GM18502 (cell line): ENCODE measurements at regions not wholly inside any gene's neighbourhood (a gene's known extent, or its start where the extent isn't known, plus 50 kb on each side); places are given as distances from the start of the nearest gene placed in this dataset.

Experiments
- ATAC-seq: cut with Tn5 transposase; IDR thresholded peaks from one replicate; pipeline ENCODE4 v1.9.1; 2021; ENCODE audit warnings: mild to moderate bottlenecking; ENCODE audit not compliant: unreplicated experiment, poor library complexity

DNA sequence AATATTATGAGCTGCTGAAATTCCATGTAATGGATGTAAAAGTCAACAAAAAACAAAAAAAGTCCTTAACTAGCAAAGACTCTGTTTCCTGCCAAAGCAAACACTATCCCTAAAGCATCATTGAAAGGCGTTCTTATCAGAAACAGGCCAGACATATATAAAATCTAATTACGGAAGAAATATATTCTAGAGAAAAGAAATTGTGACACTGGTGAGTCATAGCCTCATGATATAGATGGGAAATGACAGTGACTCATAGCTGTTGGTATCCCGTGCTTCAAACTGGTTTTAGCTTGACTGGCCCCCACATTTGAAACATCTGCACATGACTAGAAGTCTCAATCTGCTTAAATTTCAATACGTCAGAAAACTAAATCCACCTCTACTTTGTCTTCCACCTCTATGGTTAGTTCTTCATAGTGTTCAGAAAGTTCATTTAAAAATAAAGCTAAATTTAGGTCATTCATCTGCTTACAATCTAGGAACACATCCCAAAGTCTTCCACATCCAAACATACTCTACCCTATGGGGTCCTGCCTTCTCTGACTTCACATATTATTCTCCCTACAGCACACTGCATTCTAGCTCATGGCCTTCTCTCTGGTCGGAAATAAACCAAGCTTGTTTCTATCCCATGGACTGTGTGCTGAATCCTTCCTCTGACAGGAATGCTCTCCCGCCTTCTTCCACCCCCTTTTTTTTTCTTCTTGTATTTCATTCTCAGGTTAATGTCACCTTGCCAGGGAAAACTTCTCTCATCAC lies 456.3 kb upstream of the ARRDC4 start:
- no peak for ATAC-seq

DNA sequence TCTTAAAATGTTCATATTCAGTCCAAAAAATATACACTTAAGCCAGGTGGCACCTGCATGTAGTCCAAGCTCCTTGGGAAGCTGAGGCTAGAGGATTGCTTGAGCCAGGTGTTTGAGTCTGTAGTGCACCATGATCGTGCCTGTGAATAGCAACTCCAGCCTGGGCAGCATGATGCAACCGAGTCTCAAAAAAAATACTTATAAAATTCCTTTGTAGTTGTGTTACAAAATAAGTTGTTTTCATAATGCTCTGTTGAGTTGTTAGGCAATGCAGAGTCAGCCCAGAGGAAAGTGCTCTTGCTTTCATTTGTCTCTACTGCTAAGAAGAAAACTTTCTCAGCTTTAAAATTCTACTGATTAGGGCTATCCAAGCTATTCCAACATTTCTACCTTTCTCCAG lies 442.8 kb upstream of the ARRDC4 start:
- ATAC-seq, result no peak

GRCh38 chr15:97520689-97521088 lies 439.8 kb upstream of the ARRDC4 start:
- no peak for ATAC-seq

- ATAC-seq, result no peak
Observed at GRCh38 chr15:97521381-97522285, 438.9 kb upstream of the ARRDC4 start.

DNA sequence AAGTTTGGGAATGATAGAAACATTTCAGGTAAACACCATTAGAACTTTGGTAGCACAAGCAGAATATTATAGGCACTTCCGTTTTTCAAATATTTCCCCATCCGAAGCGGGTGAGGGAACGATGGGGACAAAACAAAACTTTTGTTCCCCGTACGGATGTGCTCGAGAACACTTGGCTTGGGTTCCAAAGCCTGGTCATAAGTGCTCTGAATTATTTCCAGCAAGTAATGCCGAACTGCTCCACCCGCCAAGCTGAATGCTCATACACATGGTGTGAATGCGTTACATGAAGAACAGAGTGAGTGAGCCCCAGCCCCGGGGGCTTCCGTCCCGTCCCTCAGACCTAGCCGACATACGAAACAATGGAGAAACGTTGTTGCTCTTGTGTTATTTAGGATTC lies 438.2 kb upstream of the ARRDC4 start:
- ATAC-seq, result no peak

DNA sequence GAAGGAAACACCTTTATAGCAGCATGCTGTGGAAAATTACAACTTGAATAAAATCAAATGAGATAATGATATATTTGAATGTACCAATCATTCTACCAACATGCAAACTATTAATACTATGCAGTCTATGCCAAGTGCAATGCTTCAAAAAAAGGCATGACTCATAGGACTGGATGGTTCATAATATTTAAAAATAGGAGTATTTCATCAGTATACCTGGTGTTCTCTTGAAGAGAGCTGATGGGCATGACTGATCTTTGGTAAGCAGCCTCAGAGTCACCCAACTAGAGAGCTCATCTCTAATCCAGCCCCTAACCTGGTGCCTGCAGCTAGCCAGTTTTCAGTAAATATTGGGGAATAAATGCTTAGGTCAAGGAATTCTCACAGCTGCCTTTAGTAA lies 434.7 kb upstream of the ARRDC4 start:
- no peak for ATAC-seq

- no peak for ATAC-seq
Observed at GRCh38 chr15:97528238-97528637, 432.3 kb upstream of the ARRDC4 start.

- ATAC-seq, result no peak
Observed at GRCh38 chr15:97545799-97546198, 414.7 kb upstream of the ARRDC4 start.

DNA sequence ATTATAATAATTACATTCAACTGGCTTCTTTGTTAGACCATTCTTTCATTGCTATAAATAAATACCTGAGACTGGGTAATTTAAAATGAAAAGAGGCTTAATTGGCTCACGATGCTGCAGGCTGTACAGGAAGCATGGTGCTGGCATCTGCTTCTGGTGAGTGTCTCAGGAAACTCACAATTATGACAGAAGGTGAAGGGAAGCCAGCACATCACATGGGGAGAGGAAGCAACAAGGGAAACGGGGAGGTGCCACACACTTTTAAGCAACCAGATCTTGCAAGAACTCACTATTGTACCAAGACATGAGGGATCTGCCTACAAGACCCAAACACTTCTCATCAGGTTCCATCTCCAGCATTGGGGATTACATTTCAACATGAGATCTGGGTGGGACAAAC lies 413.1 kb upstream of the ARRDC4 start:
- no peak for ATAC-seq

DNA sequence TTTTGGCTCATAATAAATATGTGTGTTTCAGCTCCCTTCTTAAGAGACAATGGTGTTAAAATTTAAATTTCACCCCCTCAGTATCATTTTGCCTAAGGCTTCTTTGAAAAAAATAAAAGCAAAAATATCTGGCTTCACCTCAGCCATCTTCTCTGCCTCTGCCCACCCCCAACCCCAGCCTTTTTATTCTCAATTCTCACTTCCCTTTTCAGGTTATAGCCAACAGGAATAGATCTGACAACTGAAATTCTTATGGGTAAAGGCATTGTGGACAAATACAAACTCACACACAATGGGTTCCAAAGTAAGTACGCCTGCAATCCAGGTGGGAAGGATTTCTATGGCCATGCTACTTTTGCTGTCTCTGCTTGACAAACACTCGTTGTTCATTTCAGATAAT lies 399.0 kb upstream of the ARRDC4 start:
- ATAC-seq, result no peak

- ATAC-seq, result no peak
Observed at GRCh38 chr15:97563516-97563915, 397.0 kb upstream of the ARRDC4 start.

- no peak for ATAC-seq
Observed at GRCh38 chr15:97566961-97567360, 393.5 kb upstream of the ARRDC4 start.

DNA sequence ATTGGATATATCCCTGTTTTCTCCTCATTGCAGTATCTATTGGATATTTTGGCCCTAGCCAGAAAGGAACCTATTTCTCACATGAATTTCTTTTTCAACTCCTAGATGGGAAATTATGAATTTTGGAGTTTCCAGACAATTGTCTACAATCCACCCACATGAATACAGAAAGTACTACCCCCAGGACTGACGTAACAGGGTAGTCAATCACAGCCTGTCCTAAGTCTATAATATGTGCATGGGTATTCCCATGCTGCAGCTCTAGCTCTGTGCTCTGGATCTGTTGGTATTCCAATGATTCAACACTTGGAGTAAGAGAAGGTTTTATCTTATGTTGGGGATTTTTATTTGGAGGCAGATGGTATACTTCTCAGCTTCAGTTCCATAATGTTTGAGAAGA lies 393.1 kb upstream of the ARRDC4 start:
- ATAC-seq, result no peak

DNA sequence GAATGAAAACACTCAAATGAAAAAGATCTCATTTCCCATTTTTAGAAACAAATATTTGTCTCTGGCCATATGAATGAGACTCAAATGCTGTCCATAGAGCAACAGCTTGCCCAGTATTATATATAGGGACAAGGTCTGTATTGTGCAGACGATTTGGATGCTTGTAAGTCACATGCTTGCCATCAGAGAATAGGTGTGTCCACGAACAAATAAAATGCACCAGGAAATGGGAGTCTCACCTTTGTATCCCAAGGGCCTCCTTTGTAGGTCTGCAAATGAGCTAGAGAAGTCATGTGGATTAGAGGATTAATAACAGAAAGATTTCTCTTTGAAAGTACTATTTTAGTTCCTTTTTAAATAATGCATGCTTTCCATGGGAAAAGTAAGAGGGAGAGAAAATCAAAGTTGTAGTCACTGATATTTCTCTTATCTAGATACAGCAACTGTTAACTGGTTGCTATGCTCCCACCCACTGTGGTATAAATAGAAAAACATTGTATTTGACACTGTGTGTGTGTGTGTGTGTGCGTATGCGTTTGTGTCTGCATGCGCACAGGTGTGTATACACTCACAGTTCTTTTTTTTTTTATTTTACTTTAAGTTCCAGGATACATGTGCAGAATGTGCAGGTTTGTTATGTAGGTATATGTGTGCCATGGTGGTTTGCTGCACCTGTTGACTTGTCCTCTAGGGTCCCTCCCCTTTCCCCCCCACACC lies 383.4 kb upstream of the ARRDC4 start:
- ATAC-seq, result no peak

DNA sequence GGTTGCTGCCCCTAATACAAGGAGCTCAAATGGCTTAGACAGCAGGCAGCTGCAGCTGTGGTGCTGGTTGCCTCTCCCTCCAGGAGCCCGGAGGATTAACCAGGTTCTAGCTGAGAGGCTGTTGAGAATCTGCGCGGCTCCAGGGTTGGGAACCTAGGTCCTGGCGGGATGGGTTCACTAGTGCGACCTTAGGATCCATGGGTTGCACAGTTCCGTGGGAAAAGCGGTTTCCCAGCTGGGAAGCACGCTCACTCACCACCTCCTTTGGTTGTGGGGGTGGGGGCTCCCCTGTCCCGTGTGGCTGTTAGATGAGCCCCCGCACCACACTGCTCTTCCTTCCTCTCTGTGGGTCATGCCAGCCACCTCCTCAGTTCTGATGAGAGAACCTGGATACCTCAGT lies 375.1 kb upstream of the ARRDC4 start:
- no peak for ATAC-seq

DNA sequence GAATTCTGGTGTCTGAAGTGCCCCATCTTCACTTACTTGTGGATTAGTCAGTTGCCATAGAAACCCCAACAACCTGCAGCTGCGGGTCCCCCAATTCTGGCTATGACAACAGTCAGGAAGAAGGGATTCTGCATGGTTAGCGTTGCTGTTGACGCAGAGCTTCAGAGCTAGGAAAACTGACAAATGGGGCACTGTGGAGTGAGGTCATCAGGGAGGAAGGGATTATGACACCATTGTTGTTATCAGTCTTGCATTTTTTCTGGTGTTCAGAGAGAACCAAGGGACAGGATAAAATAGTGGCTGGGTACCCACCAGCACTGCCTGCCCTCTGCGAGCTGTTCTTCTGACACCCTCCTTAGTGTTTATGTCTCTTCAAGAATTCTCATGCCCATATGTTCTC lies 367.7 kb upstream of the ARRDC4 start:
- ATAC-seq, result no peak

DNA sequence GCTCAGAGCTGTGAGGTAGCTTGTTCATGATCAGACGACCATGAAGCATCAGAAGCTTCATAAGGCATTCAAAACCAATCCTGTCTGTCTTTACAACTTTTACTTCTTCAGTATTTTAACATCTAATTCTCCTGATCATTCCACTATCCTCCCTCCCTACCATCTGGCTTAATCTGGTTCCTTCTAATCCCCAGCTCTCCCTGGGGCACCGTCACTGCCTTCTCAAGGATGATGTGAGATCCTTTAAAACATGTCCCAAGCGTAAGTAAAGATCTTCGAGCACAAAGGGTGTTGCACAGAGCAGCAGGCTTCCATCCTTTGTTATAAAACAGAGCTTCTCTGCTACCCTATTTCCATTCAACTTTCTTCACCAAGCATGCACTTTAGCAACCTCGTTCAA lies 362.7 kb upstream of the ARRDC4 start:
- ATAC-seq, result no peak

- ATAC-seq, result no peak
Observed at GRCh38 chr15:97598353-97598798, 362.1 kb upstream of the ARRDC4 start.

DNA sequence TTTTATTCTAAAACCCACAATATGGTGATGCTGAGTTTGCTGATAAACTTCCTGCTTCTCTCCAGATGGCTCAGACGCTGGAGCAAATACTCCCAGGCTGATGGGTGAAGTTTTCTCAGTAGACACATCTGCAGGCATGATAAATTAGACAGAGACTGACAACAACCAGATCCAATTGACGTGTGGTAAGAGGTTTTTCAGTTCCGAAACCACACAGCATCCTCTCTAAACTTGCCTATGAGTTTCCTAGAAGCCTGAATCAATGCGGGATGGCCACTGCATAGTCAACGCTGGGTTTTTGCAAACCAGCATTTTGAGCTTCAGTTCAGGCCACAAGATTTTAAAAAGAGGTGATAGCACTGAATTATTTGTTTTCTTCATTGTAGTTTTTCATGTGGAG lies 360.3 kb upstream of the ARRDC4 start:
- ATAC-seq, result no peak

DNA sequence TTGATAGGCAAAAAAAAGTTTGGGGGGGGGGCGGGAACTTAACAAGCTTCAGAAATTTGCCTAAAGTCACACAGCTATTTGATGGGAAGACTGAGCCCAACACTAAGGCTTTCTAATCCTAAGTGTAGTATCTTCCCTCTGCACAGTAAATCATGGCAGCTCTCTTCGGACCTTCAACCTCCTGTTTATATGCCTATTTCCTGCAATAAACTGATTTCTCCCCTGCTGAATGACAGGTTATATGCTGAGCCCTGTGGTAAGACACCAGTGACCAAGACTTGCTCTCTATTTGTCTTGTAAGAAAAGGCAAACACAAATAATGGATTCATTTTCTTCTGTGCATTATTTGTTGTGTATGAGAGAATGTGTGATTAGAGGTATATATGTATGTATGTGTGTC lies 355.8 kb upstream of the ARRDC4 start:
- ATAC-seq, result no peak

GRCh38 chr15:97615114-97615513 lies 345.4 kb upstream of the ARRDC4 start:
- no peak for ATAC-seq
